HG02642 (cell line): ENCODE measurements at regions not wholly inside any gene's neighbourhood (a gene's known extent, or its start where the extent isn't known, plus 50 kb on each side); places are given as distances from the start of the nearest gene placed in this dataset.
A peak's percentile ranks its signal among the peaks of the same experiment; 100 is the strongest.
"Not testable (repeated sequence)": the region's sequence is repeated elsewhere in the genome, so short reads cannot be mapped to it uniquely, and the experiment has no call there.

Source experiments
- ATAC-seq: cut with Tn5 transposase; IDR thresholded peaks from one replicate; pipeline ENCODE4 v1.9.1; 2021; ENCODE audit warnings: mild to moderate bottlenecking; ENCODE audit not compliant: unreplicated experiment, poor library complexity

DNA sequence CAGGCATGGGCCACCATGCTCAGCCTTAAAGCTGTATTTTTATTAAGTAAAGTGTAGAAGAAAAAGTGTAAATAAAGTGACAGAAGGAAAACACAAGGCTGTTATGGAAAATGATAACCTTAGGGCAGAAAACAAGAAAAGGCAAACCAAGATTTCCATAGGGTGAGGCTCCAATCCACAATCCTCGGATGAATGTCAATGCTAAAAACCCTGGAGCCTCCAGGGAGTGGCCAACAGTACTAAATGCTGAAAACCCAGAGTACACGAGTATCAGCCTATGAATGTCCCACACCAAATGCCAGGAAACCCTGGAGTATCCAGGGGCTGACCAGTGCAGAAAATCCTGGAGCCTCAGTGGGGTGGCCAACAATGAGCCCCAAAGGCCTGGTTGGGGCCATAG, 292.6 kb downstream of the RPIA start:
- not testable (repeated sequence) for ATAC-seq

DNA sequence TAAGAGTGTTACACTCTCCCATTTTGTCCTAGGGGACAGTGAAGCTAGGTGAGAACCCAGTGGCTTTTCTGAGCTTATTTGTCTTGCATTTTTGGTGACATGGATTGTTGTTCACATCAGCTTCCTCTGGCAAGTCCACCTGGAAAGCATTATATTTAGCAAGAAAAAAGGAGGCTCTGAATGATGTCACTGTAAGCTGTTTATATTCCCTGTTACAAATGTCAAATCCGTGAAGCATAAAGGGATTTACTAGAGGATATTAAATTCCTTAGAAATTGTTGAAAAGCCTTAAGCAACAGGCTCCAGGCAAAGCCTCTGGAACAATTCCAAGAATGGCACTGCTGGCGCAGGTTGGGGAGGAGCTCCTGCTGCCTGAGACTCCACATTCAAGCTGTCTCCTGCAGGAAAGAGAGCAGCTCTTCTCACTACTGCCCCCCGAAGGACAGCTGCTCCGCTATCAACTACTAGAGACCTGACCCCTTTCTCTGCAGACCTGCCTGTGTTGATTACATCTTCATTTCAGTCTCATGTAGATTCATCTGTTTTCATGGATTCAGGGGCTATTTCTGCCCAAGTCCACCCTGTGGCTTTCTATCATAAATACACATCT, 295.4 kb downstream of the RPIA start:
- ATAC-seq, result not testable (repeated sequence)

DNA sequence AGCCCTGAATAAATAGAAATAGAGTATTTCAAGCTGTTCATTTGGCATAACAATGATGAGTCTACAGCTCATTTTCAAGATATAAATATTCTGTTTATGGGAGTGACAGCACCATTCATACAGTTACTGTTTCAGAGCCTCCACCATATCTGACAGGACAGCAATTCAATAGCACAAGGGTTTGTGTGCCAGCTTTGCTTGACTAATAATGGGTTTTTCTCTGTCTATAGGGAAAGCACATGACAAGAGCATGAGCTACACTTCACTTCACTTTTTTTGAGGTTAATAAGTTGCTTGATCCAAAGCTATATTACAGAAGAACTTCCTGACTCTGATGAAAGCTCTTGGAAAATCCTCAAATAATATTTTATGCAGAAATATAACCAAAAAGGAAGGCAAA, 297.1 kb downstream of the RPIA start:
- ATAC-seq, result not testable (repeated sequence)

DNA sequence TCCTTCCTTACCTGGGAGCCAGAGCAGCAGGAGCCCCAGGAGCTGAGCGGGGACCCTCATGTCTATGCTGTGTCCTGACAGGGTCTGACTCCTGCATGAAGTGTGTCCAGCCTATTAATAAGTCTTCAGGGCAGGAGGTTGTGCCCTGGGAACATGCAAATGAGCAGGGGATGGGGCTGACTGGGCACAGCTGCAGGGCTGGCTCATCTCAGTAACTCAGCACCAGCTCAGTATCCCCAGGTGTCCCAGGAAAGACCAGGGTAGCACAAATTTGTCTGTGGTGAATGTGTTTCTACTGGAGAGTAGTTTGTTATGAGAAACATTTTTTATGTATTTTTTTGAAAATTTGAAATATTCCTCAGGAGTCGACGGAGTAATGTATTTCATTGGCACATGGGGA, 301.3 kb downstream of the RPIA start:
- not testable (repeated sequence) for ATAC-seq

DNA sequence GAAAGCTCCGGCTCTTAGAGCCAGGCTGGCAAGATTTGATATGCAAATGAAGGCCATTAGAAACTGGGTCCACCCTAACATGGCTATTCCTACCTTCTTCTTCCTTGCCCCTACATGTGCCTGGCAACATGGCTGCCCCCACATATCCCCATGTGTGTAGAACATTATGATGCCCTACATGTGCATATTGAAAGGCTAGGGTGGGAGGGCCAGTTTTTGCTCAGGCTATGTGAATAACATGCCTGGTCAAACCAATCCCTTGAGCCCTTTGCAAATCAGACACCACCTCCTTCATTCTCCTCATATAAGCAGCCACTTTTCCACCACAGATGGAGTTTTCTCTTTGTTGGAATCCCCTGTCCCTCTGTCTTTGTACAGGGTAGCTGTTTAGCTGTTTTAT, 303.4 kb downstream of the RPIA start:
- not testable (repeated sequence) for ATAC-seq

DNA sequence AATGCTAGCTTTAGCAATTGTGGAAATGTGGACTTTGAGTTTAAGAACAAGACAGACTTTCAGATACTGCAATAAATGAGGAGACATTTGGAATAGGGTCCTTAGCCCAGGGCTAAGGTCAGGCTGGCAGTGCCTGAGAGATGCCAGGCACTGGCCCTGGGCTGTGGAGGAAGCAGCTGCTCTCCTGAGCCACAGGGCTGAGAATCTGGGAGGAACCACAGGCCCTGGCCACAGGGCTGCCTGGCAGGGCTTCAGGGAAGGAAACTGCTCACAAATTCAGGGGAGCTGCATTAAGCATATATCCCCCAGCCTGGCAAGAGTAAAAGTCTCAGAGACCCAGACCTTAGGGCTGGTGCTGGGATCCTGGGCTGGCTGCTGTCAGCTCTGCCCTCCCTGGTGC, 305.1 kb downstream of the RPIA start:
- not testable (repeated sequence) for ATAC-seq

DNA sequence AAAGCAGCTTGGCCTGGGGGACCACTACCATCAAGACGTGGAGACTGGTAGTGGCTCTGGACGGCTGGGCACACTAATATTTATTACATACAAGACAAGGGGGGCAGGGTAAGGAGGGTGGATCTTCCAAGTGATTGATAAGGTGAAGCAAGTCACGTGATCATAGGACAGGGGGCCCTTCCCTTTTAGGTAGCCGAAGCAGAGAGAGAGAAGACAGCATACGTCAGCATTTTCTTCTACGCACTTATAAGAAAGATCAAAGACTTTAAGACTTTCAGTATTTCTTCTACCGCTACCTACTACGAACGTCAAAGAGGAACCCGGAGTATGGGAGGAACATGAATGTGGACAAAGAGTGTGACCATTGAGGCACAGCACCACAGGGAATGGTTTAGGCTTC, 307.9 kb downstream of the RPIA start:
- no peak for ATAC-seq

DNA sequence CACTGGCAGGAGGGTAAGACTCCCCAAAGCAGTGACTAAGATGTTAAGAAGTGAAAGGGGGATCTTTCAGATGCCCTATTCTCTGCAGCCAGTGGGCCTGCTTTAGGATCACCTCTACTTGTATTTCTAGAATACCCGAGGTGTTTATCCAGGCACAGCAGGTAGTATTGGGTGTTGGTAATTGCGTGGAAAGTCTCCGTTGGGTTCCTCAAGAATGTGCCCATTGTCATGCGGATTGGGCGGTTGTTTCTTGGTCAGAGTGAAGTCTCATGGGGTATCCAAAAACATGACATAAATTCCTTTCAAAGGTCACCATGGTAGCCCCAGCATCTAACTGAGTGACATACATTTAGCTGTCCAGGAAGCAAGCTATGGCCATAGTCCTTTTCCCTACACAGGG, 308.8 kb downstream of the RPIA start:
- ATAC-seq, result no peak

DNA sequence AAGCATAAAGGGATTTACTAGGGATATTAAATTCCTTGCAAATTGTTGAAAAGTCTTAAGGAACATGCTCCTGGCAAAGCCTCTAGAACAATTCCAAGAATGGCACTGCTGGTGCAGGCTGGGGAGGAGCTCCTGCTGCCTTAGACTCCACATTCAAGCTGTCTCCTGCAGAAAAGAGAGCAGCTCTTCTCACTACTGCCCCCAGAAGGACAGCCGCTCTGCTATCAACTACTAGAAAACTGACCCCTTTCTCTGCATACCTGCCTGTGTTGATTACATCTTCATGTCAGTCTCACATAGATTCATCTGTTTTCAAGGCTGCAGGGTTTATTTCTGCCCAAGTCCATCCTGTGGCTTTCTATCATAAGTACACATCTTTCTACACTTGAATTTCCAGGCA, 312.8 kb downstream of the RPIA start:
- ATAC-seq, result not testable (repeated sequence)

DNA sequence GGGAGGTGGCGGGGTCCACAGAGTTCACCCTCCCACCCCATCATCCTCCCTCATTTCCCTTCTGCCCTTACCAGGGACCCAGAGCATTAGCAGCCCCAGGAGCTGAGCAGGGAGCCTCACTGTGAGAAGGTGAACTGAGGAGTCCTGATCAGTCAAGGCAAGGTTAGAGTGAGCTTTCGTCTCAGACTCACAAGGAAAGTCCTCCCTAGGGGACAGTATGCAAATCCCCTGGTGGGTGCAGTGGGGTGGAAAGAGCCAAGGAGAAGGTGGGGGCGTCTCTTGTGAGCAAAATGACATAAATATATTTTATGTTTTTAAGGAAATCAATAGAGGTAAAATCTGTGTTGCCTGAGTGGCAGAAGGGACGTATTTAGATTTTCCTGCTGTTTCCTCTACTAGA, 329.1 kb downstream of the RPIA start:
- ATAC-seq, result not testable (repeated sequence)

DNA sequence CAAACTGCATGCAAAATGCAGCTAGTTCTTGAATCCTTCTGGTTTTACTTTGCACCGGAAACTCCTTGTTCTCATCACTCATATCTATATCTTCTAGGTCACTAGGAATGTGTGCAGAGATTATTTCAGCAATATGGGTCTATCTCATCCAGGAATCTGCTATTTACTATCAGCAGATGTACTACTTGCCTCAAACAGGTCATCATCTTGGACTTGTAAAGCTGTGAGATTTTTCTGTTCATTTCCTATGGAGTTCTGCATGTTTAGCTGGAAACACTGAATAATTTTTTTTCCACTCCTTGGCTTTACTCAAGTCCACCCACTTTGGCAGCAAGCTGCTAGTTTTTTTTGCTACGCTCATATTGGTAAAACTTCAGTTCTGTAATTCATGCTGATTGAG, 334.8 kb downstream of the RPIA start:
- ATAC-seq, result not testable (repeated sequence)

DNA sequence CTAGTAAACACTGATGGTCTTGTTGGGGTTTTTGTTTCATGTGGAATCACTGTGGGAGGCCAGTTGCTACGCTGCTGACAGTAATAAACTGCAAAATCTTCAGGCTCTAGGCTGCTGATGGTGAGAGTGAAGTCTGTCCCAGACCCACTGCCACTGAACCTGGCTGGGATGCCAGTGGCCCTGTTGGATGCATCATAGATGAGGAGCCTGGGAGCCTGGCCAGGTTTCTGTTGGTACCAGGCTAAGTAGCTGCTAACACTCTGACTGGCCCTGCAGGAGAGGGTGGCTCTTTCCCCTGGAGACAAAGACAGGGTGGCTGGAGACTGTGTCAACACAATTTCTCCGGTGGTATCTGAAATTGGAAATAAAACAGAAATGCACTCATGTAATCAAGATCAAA, 335.6 kb downstream of the RPIA start:
- ATAC-seq, result not testable (repeated sequence)

DNA sequence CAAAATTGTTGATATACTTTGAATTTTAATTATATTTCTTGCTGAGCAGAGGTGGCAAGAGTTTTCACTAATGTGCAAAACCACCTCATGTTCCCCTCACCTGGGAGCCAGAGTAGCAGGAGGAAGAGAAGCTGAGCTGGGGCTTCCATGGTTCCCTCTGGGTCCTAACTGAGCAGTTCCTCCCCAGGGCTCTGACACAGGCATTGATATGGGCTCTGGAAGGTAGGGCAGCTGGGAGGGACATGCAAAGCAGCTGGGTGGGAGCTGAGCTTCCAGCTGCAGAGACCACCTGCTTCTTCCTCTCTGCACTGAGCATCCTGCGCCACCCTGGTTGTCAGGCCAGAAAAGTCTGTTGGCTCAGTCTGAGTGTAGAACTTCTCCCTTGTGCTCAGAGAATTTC, 336.1 kb downstream of the RPIA start:
- ATAC-seq, result not testable (repeated sequence)

DNA sequence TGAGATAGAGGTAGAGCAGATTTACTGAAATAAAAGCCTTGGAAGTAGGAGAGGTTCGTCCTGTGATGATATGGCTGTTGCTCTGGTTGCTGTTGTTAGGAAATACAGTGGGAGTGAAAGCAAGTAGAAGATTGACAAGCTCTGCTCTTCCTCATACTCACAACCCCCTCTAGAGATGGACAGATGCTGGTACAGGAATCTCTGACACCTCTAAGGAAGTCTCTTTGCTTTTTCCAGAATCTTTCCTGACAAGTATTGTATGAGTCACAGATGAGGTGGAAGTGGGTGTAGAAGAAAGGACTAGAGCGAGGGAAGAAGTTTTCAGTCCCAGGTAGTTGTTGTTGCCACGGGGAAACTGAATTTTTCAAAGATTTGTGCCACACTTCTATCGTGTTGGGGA, 337.8 kb downstream of the RPIA start:
- ATAC-seq, result not testable (repeated sequence)

DNA sequence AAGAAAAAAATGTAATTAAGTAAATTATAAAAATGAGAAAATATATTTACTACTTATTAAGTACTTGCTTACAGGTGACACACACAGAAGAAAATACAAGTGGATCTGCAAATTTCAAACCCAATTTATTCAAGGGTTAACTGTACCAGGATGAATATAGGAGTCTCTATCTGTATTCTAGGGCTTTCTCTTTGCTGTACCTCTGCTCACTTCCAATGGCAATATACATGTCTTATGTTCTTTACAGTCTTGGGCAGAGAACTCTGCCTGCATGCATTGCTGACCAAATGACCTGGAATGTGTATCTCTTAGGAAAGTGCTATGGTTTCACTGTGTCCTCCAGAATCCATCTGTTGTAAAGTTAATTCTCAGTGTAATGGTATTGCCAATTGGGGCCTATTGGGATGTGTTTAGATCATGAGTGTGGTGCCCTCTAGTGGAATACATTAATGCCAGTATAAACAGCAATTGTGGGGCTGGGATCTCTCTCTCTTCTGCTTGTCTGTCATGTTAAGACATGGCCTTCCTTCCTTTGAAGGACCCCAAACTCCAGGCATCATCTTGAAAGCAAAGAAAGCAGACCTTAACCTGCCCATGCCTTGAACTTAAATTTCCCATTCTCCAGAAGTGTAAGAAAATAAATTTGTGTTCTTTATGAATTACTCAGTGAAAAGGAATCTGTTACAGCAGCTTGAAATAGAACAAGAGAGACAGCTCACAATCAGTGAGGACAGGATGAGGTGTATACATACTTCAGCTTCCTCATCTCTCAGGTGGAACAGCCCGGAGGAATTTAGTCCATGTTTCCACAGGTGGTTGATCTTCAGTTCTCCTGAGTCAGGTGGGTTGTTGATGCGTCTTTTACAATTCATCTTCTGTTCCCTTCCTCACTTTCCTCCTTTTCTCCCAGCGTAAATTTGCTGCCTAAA, 356.9 kb downstream of the RPIA start:
- ATAC-seq, result peak; percentile 57

DNA sequence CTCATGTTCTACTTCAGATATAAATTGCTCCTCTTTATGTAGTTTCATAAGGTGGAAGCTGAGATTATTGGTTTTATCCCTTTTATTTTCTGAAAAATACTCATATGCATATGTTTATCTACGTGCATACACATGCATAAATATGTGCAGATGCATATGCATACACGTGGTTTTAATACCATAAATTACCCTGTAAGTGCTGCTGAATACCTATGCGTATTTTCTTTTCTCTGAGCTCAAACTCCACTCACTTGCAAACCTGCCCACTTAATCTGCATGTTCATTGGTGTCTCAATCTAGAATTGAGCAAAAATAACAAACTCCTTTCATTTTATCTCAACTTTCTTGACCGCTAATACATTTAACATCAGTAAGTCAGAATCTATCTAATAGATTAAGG, 367.1 kb downstream of the RPIA start:
- ATAC-seq, result not testable (repeated sequence)

DNA sequence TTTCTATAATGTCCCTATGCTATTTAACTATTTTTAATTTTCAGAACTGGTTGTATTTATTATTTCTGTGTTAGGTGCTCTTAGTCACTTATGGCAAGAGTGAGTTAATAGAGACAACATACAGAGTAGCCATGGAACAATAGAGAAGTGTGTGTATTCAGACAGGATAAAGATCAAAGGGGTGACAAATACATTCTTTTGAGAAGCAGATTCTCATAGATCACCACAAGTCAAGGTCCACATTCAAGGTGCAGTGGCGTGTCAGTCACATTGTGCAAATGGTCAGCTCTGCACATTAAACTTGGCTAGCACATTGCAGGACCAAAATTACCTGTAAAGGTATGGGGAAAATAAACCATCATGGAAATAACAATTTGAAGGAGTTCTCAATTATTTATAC, 369.7 kb downstream of the RPIA start:
- ATAC-seq, result not testable (repeated sequence)

DNA sequence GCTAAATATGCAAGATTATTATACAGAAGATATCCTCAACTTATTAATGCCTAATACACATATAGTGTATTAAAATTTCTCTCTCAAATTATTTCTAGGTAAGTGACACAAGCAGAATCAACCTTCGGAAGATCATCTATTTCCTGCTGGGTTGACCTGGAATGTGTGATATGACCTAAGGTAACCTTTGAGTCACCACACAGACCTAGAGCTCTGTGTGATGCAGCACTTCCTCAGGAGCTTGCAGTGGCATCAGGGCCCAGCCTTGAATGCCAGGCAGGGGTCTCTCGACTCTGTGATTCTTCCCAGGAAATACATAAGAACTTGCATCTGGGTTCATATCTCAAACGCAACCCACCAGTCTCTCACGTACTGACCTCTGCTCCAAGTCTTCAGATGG, 385.3 kb downstream of the RPIA start:
- ATAC-seq, result not testable (repeated sequence)

DNA sequence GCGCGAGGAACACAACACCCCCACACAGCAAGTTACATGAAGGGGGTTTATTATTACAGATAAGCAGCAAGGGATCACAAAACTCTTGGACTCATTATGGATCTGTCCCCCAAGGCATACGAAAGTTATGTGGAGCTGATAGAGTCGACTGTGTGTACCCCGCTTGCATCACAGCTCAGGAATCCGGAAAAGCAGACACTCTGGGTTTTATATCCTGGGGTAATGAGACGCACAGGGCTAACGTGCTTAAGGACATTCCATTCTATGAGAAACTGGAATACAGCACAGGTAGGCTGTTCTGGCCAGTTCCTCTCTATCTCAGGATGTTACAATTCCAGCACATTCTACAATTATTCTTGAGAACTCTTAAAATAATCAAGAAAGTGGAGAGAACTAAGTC, 401.4 kb downstream of the RPIA start:
- not testable (repeated sequence) for ATAC-seq

DNA sequence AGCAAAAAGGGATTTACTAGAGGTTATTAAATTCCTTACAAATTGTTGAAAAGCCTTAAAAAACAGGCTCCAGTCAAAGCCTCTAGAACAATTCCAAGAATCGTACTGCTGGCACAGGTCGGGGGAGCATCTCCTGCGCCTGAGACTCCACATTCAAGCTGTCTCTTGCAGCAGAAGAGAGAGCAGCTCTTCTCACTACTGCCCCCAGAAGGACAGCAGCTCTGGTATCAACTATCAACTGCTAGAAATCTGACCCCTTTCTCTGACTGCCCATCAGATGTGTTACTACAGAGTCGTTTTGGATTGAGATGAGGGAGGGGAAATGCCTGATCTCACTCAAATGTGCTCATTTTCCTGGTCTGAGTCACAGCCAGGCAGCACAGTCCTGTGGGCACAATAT, 403.6 kb downstream of the RPIA start:
- not testable (repeated sequence) for ATAC-seq

DNA sequence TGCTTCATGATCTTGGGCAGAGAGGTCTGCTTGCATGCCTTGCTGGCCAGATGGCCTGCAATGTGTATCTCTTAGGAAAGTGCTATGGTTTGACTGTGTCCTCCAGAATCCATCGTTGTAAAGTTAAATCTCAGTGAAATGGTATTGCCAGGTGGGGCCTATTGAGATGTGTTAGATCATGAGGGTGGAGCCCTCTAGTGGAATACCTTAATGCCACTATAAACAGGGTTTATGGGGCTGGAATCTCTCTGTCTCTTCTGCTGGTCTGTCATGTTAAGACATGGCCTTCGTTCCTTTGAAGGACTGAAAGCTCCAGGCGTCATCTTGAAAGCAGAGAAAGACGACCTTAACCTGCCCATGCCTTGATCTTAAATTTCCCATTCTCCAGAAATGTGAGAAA, 411.1 kb downstream of the RPIA start:
- not testable (repeated sequence) for ATAC-seq
